ENCODE measurements at regions not wholly inside any gene's neighbourhood (a gene's known extent, or its start where the extent isn't known, plus 50 kb on each side); places are given as distances from the start of the nearest gene placed in this dataset.

GRCh38 chr1:56180520-56181190, 398.7 kb downstream of the PLPP3 start:
- DNase-seq: no peak

- no peak for DNase-seq
Measured at GRCh38 chr1:56179543-56179942, 399.8 kb downstream of the PLPP3 start.

- no peak for DNase-seq
Measured at GRCh38 chr1:56175211-56175610, 404.2 kb downstream of the PLPP3 start.

DNA sequence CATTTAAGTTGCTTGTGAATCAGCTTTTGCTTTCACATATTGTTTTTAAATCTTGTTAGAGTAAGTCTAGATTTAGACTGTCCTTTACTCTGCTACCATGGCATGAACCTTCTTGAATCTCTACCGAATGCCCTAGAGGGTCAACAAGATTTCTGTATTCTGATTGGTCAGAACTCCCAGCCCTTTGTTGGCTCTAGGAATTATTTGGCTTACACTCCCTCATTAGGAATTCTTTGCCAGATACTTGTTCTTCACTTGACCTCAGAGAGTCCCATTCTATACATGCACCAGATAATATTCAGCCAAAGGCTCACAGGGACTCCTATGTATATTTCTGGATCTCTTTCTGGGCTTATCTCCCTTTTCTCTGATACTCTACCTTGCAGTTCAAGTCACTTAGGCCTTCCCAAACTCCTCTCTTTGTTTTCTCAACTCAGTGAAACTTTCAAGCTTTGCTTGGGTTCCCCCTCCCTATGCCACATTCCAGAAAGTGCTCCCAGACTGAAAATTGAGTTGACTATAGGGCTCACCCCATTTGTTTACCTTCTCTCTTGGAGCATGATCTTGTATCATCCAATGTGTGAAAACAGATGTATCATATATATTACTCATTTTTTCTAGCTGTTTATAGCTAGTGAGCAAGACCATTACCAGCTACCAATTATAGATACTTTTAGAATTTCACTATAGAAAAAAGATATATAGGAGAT, 405.0 kb downstream of the PLPP3 start:
- DNase-seq: no peak

DNA sequence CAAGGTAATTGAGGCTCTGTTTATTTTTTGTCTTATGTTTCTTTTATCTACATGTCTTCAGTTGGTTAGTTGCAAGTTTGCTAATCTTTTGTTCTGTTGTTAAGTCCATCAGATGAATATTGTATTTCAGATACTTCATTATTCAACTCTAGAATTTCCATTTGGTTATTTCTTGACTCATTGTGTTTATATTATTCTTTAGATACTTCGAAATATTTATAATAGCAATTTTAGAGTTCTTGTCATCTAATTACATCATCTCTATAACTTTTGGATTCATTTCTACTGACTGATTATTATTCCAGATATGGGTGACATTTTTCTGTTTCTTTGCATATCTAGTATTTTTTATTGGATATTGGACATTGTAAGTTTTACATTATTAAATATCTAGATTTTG, 405.6 kb downstream of the PLPP3 start:
- no peak for DNase-seq

DNA sequence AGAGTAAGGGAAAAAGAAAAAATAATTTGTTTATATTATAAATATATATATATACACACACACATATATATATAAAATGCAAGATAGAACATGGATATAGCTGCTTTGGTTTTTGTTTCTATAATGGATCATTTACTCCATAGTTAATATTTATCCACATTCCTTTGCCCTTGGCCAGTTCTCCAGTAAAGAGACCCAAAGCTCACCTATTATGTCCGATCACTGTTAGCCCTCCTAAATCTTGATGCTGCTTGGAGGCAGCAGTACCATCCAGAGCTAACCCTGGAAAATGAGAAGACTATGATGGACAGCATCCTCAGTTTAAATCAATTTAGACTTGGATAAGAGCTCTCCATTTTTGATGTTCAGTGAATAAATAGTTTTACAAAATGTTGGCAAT, 407.7 kb downstream of the PLPP3 start:
- DNase-seq: no peak

GRCh38 chr1:56170784-56171320, 408.5 kb downstream of the PLPP3 start:
- DNase-seq: no peak

DNA sequence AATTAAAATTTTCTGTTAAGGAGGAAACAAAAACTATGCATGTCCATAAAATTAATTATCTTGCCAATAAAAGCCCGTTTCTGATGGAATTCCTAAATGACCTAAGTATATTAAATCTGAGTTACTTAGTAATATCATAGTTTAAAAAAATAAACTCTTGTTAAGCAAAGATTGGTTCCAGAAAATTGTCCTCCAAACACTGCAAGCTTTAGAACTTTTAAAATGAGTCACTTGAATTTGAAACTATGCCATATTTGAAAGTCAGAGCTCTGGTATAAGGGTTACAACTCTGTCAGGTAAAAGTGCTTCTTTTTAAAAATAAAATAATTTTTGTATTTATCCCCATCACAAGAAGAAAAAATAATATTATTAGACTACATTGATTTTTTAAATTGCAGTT, 409.5 kb downstream of the PLPP3 start:
- no peak for DNase-seq

DNA sequence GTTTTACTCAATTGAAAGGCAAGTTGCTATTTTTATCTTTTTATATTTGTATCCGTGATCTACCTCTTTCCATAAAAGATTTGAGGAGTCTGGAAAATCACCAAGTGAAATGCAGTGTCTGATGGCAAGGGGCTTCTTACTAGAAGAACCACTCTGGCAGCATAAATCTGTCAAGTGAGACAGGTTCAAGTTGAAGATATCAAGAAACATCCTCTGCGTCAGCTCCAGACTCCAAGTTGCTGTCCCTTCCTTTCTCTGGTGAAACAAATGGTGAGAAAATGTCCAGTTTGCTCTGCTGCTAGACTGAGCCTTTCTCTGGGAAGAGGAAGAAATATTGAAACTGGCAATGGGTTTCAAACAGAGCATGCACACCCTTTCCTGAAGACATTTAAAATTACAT, 411.2 kb downstream of the PLPP3 start:
- DNase-seq: no peak

DNA sequence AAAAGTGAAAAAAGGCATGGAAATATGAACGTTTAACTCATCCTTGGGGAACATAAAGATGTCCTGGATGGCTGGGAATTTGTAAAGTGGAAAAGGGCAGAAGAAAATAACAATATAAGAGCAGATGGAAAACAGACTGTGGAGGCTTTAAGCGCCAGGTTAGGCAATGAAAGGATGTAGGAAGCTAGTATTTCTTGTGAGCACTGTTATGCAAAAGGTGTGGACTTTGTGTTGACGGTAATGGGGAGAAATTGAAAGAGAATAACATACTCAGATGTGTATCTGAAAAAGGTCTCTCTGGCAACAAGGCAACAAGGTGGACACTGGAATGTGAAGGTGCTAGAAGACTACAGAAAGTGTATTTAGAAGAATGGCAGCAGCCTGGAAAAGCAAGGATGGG, 411.8 kb downstream of the PLPP3 start:
- DNase-seq: no peak

DNA sequence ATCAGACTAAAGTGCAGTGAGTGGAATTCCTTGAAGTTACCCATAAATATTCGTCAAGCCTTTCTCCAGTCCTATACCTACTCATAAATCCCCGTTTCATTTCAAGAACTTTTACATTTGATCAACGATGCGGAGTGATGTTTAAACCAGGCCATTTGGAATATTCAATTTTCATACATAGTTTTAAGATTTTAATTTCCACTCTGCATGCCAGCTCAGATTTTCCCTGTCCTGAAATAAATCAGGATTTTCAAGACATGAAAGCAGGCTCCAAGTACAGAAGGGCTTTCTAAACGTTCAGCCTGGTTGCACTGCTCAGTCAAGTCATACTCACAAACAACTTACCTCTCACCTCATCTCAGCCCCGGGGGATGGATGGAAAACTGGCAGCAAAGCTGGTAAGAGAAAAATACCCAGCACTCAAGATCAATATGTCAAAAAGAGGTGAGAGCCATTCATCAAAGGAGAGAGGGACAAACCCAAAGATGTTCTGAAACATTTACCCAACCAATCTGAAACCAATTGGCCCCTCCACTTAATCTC, 418.5 kb downstream of the PLPP3 start:
- no peak for DNase-seq

DNA sequence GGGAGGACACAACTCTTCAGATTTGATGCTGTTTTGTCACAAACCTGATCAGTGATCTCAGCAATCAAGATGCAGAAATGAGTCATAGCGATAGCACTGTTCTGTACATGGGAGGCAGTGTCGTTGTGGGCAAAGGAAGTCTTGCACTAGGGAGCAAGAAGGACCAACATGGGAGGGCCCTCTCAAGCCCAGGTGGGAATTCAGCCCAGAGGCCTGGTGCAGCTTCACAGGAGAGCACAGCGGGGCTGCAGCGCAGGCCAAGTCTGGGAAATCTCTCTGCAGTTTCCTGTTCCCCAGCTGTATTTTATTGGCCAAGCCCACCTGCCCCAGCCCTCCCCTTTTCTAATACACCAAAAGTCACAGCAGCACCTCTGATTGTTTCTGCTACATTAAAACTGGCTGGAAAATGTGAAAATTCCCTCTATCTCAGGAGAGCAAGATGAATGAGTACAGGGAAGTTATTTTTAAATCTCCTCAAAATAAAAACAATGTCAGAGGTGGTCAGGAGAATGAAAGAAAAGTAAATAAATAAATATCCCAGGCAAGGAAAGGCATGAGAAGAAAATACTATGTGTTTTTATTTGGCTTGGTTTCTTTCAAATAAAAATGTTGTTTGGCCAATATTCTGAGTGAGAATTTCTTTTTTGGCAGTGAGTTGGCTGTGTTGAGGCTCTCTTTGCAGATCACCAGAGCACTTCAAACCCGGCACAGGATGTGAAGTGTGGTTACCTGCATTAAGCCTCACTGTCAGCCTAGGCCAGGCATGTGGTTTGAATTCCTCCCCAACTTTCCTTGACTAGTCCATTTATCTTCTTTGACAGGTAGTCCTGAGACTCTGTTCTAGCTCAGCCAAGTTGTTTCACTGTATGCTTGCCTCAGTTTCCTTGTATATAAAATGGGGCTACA, 422.1 kb downstream of the PLPP3 start:
- no peak for DNase-seq

- no peak for DNase-seq
Measured at GRCh38 chr1:56153276-56153675, 426.1 kb downstream of the PLPP3 start.

- no peak for DNase-seq
Measured at GRCh38 chr1:56152635-56153034, 426.7 kb downstream of the PLPP3 start.

DNA sequence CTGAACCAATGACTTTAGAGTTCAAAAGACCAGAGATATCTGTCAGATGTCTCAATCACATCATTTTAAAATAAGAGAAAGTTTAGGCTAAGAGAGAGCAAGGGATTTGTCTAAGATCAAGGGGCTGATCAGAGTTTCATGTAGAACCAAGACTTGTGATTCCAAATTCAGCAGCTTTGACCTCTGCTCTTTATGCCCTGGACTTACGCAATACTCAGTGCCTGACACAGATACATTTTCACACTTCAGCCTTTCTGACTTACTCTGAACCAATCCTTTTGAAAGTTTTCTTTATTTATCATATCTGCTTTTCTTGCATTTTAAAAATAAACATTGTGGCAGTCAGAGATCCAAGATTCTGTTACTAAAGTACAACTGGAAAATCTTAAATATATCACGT, 428.0 kb downstream of the PLPP3 start:
- DNase-seq: no peak

DNA sequence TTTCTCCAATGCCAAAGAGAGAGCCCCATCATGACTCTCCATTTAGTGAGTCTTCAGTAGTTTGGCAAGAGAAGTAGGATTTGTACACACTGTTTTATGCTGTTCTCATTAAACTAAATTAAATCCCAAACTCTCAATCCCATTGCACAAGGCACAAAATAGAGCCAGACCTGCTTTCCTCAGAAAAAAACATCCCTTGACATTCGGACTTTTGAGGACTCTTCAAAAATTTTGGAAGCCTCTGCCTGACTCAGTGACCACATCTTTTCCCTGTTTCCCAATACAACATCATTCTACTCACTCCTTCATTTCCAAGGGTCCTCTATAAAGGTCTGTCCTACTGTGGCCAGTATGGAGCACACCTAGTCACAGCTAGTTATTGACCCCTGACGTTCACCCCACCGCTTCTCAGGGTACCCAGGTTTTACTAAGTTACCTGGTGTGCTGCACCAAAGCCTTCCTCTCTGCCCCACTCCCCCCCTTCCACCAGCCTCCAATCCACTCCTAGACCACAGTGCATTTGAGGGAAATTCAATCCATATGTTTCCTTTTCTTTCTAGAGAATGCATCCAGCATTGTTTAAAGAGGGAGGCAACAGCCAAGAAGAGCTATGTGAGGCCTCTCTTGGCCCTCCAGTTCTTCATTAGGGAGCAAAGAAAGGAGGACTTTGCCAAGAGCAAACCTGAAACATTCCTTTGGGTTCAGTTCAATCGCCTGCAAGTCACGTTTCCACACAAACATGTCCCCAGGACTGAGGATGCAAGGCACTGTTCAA, 428.7 kb downstream of the PLPP3 start:
- no peak for DNase-seq

GRCh38 chr1:56149761-56150160, 429.6 kb downstream of the PLPP3 start:
- DNase-seq: no peak

DNA sequence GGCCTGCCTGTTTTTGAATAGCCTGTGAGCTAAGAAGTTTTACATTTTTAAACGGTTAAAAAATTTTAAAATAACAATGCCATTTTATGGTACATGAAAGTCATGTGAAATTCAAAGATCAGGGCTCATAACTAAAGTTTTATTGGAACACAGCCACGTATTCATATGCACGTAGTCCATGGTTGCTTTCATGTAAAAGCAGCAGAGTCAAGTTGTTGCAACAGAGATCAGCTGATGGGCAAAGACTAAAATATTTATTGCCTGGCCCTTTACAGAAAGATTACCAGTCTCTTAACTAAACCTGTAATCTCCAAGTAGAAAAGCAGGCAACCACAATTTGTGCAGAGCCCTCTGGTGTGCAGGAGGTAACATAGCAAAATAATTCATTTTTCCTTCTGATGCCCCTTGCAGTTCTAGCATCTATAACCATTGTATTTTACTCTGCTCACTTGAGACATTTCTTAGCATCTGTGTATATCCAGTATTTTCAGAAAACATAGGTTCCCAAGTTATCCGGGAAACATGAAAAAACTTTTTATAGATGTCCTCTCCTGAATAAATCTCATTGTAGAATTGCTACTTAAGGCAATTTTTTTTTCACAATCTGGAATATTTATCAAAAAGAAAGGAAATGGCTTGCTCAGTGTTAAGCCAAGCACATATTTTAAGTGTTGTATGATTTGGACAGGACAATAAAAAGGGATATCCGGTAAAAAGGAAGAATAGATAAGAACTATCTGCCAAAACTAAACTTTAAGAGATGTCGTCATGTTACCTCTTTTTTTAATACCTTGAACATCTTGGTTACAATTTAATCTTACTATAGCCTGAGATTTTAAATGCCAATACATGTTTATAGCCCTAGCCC, 430.8 kb downstream of the PLPP3 start:
- no peak for DNase-seq

GRCh38 chr1:56147459-56147858, 431.9 kb downstream of the PLPP3 start:
- DNase-seq: no peak

DNA sequence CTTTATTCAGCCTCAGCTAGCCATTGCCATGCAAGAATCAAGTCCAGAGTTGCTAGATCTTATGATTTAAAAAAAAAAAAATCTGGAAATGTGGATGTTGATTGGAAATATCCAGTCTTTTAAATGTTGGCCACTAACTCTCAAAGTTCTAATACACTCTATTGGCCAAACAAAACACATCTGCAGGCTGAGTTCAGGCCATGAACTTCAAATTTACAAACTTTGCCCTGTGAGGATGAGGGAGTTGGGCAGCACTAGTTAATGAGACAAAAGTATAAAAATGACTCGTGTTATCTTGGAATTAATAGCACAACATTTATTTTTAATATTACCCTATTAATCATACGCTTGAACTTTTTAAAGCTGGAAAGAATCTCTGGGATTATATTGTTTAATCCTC, 432.3 kb downstream of the PLPP3 start:
- no peak for DNase-seq

- no peak for DNase-seq
Measured at GRCh38 chr1:56146449-56146848, 432.9 kb downstream of the PLPP3 start.
